ENCODE measurements at regions not wholly inside any gene's neighbourhood (a gene's known extent, or its start where the extent isn't known, plus 50 kb on each side); places are given as distances from the start of the nearest gene placed in this dataset.
"Not testable (repeated sequence)": the region's sequence is repeated elsewhere in the genome, so short reads cannot be mapped to it uniquely, and the experiment has no call there.

DNA sequence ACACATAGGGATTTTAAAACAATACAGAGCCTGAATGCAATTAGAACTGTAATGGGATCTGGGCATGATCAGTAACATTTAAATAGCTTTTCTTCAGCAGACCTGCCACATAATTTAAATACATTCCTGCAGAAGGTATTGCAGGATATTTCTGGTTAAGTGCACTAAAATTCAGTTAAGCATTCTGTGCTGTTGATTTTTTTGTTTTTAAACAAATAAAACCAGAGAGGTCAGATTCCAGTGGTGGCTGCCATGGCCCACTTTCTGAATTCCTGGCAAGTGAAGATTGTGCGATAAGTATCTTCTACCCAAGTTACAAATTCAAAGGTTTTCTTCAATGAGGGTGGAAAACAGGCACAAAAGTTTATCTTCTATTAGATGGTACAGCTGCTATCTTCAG, 98.7 kb downstream of the RAP2B start:
- in situ Hi-C loops (cut with HindIII; ENCODE audit: low sequenced_read_pairs): no loop called here

DNA sequence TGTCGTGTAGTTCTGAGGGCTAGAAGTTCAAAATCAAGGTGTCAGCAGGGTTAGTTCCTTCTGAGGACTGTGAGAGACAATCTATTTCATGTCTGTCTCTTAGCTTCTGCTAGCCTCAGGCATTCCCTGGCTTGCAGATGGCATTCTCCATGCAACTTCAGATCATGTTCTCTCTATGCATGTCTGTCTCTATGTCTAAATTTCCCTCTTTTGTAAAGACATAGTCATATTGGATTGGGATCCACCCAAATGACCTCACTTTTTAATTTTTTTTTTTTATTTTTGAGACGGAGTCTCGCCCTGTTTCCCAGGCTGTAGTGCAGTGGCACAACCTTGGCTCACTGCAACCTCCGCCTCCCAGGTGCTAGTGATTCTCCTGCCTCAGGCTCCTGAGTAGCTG, 104.6 kb downstream of the RAP2B start:
- no peak for DNase-seq (ENCODE audit: low spot score)
- in situ Hi-C loops (cut with HindIII; ENCODE audit: low sequenced_read_pairs): no loop called here

More for the DNA sequence above, 98.7 kb downstream of the RAP2B start:
- no peak for DNase-seq (ENCODE audit: low spot score)

DNA sequence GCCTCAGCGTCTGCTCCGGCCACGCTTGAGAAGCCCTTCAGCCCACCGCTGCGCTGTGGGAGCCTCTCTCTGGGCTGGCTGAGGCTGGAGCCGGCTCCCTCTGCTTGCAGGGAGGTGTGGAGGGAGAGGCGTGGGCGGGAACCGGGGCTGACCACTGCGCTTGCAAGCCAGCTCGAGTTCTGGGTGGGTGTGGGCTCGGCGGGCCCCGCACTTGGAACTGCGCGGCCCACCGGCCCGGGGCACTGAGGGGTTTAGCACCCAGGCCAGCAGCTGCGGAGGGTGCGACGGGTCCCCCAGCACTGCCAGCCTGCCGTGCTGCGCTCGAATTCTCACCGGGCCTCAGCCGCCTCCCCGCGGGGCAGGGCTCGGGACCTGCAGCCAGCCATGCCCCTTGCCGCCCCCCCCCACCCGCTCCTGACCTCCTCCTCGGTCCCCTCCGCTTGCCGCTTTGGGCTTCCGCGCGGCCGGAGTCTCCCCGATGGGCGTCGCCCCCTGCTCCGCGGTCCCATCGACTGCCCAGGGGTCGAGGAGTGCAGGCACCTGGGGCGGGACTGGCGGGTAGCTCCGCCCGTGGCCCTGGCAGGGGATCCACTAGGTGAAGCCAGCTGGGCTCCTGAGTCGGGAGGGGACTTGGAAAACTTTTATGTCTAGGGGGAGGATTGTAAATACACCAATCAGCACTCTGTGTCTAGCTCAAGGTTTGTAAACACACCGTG, 106.7 kb downstream of the RAP2B start:
- DNase-seq (ENCODE audit: low spot score): no peak
- in situ Hi-C loops (cut with HindIII; ENCODE audit: low sequenced_read_pairs): no loop called here

DNA sequence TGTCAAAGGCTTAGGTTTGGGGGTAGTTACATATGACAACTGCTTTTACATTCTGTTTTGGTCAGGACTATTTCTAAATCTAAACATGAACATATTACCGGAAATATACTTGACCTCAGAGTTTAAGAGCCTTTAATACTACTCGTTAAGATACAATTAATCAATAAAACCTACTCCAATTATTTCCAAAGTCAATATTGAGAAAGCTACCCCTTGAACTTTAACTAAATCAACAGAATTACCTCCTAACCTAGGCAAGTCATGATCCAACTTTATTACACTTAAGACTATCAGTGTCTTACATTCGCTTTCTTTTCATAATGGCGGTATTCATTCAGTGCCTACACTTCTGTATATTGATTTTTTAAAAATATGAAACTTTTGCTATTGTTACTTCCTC, 107.7 kb downstream of the RAP2B start:
- in situ Hi-C loops (cut with HindIII; ENCODE audit: low sequenced_read_pairs): no loop called here
- no peak for DNase-seq (ENCODE audit: low spot score)

DNA sequence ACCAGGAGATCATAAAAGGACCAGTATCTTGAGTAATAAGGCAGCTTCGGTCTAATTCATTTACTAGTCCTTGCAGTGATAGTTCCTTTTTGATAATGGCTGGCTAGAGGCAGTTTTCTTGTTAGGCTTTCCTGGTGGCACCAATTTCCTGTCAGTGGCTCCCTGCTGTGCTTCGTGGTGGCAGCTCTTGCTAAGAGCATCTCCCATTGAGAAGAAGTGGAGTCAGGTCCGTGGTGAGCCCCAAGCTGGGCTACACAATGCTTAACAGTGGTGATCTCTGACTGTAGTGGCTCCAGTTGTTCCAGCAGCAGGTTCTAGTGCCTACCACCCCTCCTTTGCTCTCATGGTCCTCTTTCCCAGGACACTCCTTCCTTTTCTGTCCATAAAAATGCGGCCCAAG, 111.2 kb downstream of the RAP2B start:
- in situ Hi-C loops (cut with HindIII; ENCODE audit: low sequenced_read_pairs): no loop called here

DNA sequence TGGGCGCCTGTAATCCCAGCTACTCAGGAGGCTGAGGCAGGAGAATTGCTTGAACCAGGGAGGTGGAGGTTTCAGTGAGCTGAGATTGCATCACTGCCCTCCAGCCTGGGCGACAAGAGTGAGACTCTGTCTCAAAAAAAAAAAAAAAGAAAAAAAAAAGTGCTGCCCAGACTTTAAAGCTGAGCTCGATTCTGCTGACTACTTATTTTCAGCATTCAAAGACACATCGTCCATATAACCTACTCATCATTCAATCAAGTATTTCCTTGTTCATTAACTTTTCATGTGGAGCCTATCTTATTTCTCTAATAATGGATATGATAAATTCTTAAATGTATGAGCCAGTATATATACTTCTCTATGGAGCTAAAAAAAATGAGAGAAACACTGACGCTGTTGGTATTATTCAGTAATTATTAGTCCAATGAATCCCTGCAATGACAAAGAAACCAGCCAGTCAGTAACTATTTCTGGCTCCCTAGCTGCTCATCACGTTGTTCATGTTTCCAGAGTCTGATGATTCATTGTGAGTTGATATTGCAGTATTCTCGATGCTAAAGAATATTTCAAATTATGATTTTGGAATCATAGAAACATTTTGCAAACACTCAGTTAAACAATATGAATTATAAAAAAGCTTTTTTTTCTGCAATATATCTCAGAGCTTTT, 111.9 kb downstream of the RAP2B start:
- in situ Hi-C loops (cut with HindIII; ENCODE audit: low sequenced_read_pairs): no loop called here
- no peak for DNase-seq (ENCODE audit: low spot score)

More for the DNA sequence above, 111.2 kb downstream of the RAP2B start:
- DNase-seq (ENCODE audit: low spot score): no peak

DNA sequence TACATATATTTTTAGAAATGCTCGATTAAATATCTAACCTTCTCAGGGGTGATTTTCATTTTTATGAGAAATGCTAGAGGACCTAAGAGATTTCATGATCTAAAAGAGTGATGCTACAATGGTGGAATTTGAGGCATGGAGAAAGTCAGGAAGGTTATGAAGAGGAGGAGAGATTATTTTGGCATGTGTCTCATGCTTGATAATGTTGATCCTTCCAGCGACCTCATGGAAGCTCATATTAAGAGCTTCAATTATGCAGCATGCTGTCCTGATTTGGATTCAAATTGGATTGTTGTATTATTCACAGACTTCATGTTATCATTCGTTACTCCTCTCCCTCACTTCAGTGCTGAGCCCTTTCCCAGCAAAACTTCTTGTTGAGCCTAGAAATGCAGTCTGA, 112.5 kb downstream of the RAP2B start:
- in situ Hi-C loops (cut with HindIII; ENCODE audit: low sequenced_read_pairs): no loop called here
- DNase-seq (ENCODE audit: low spot score): no peak

DNA sequence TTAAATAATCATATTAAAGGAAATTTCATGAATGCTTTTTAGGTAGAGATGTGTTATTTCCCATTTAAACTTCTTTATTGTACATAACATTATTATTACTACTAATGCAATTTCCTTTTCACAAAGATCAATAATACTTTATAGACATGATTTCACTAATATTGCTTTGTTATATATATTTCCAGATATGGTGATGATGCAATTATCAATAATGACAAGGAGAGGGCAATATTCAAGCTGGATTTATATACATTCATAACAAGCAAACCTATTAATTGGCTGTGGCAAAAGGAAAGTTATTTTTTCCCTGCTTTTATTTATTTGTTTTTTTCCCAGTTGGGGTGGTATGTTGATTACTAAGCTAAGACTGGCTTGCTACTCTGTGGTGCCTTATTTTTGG, 113.5 kb downstream of the RAP2B start:
- in situ Hi-C loops (cut with HindIII; ENCODE audit: low sequenced_read_pairs): no loop called here
- DNase-seq (ENCODE audit: low spot score): no peak

DNA sequence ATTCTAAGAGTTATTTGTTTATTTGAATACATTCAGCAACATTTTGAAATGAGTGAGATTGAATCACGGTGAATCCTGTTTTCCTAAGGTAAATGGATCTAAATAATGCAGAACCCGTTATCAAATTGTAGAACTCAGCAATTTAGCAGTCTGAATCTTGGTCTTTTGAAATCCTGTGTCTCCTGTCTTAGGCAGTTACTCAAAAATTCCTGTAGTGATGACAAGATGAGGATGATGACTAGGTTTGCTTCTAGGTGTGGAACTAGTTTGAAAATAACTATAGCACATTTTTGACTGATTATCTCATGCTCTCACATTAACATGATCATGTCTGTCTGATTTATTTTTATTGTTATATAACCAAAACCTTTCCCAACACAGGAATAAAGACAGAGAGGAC, 115.0 kb downstream of the RAP2B start:
- in situ Hi-C loops (cut with HindIII; ENCODE audit: low sequenced_read_pairs): no loop called here
- DNase-seq (ENCODE audit: low spot score): no peak

DNA sequence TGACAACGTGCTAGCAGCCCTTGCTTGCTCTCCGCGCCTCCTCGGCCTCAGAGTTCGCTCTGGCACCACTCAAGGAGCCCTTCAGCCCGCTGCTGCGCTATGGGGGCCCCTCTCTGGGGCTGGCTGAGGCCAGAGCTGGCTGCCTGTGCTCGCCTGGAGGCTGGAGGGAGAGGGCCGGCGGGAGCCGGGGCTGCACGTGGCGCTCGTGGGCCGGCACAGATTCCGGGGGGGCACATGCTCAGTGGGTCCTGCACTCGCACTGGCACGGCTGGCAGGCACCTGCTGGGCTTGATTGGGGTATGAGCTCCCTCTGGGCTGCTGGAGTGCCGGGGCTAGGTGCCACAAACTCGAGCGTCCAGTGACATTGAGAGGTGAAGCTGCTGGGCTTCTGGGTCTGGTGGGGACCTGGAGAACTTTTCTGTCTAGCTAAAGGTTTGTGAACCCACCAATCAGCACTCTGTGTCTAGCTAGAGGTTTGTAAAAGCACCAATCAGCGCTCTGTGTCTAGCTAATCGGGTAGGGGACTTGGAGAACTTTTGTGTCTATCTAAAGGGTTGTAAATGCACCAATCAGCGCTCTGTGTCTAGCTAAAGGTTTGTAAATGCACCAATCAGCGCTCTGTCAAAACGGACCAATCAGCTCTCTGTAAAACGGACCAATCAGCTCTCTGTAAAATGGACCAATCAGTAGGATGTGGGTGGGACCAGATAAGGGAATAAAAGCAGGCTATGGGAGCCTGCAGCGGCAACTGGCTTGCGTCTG, 119.4 kb downstream of the RAP2B start:
- in situ Hi-C loops (cut with HindIII; ENCODE audit: low sequenced_read_pairs); DNase-seq (ENCODE audit: low spot score): not testable (repeated sequence)

DNA sequence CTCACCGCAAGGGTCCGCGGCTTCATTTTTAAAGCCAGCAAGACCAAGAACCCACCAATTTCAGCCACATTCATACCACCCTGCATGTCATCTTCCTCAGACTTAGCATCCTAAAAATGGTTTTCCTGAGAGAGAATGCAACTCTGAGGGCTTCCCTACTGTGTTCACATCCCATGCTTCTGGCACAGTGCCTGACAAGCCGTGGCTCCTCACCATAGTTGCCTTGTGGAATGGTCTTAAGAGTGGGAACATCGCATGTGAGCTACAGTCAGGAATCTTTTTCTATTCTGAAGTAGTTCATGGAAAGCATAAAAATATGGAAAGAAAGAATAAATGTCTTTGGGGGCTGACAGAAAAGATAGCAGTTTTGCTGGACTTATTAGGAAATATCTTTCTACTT, 120.3 kb downstream of the RAP2B start:
- in situ Hi-C loops (cut with HindIII; ENCODE audit: low sequenced_read_pairs): no loop called here
- no peak for DNase-seq (ENCODE audit: low spot score)

DNA sequence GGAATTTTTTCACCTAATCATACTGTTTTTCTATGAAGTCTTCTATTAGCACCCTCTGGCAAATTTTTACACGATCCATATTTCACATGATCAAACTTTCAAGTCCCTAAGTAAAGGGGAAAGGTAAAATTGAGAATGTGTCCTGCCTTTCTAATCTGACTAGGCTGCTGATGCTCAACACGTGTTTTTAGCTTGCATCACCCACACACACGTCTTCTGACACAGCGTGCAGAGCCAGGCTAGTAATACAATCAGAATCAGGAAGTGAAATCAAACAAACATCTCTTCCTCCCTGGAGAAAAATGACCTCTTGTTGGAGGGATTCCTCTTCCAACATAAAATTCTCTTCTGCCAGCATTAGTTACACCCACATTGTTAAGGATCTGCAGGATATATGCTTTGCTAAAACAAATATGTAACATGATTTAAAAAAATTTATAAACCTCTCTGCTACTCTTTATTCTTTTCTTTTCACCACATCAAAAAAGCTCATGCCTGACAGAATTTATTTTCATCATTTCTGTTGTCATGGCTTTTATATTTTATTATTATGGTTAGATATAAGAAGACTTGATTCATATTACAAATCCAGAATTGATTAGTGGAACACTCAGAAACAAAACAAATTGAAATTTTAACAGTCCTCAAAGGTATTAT, 122.4 kb downstream of the RAP2B start:
- in situ Hi-C loops (cut with HindIII; ENCODE audit: low sequenced_read_pairs): no loop called here
- DNase-seq (ENCODE audit: low spot score): no peak

DNA sequence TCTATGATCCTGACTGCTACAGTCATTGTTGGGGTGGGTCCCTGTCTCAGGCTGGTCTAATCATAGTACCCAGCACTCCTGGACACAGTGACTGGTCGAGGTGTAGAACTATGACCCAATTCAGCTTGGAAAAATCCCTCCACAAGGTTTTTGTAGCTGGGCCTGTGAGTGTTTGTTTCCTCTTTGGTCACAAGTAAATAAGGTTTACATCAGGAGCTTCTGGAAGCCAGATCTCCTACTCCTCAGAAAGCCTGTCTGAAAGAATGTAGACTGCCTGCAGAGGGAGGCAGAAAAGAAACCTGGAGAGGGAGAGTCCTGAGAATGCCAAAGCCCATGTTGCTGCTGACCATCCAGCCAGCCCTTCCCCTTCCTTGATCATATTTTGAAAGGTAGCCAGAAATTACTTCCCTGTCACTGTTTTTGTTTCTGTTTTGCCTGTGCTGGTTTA, 123.2 kb downstream of the RAP2B start:
- in situ Hi-C loops (cut with HindIII; ENCODE audit: low sequenced_read_pairs): no loop called here

DNA sequence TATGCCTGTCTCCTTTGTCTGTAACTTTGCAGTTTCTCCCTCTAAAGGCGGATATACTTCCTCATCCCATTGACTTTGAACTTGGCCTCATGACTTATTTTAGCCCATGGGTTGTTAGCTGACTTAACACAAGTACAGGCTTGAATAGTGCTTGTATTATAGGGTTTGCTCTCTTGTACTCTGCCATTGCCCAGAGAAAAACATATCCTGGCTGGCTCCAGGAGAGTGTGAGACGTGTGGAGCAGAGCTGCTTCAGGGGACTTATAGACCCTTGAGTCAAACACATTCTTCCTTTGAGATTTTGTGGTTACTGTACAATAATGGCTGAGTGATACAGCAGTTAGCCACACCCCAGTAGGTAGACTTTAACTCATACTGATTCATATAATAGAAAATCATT, 124.0 kb downstream of the RAP2B start:
- DNase-seq (ENCODE audit: low spot score): no peak
- in situ Hi-C loops (cut with HindIII; ENCODE audit: low sequenced_read_pairs): no loop called here

More for the DNA sequence above, 123.2 kb downstream of the RAP2B start:
- no peak for DNase-seq (ENCODE audit: low spot score)

DNA sequence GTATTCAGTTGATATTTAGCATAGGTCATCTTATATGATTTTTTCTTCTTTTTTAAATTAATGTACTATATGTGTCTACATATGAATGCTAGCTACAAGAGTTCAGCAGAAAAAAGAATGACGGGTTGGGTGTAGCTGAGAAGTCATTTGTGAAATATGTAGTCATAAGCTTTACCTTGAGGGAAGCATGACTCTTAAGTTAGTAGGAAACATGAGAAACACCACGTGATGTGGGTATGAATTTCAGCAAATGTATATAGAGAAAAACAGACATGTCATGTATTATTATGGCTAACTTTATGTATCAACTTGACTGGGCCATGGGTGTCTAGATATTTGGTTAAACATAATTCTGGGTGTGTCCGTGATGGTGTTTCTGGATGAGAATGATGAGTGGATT, 125.0 kb downstream of the RAP2B start:
- in situ Hi-C loops (cut with HindIII; ENCODE audit: low sequenced_read_pairs): no loop called here
- no peak for DNase-seq (ENCODE audit: low spot score)

DNA sequence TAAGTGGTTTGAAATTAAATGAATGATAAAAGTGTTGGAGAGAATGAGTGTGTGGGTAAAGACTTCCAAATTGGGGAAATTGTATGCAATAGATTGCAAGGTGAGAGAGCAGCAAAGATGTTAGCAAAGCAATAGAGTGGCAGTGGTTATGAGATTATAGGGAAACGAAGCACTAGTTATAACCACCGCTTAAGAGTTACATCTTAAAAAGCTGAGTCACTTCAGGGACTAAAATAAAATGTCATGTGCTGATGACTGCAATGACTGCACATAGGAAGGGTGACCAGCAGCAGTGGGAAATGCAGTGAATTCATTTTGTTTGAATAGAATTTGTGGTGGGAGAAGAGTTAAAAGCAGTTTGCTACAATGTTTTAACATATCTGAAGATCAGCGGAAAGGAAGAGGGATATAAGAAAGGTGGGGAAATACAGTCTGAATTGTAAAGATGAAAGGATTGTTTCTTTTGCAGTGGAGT, 127.3 kb downstream of the RAP2B start:
- in situ Hi-C loops (cut with HindIII; ENCODE audit: low sequenced_read_pairs): no loop called here
- no peak for DNase-seq (ENCODE audit: low spot score)

DNA sequence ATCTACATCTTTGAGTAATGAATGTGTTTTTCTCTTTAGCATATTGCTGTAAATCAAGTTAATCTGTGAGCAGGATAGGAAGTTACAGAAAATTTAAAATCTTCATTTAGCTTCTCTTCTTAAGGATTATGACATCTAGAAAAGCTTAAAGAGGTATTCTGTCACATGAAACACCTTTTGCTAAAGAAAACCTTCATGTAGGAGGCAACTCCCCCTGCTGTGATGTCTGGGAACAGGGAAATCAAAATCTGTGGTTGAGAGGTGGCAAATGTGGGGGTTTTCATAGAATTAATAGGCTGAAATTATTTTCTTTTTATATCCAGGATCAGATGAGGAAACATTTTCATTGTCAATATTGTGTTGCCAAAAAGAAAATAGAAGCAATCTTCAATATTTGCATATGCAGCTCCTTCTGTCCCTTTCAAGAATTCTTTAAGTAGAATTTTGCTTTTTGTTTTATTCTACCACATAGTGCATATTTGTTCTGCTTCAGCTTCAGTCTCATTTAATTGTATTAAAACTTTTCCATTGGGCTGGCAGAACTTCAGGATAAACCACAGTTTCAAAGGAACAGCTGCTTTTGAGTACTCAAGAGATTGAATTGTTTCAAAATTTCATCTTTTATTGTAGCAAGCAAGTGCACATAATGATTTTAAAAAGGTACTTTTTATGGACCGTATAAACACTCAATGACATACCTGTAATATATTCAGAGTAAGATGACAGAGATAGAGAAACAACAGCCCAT, 128.4 kb downstream of the RAP2B start:
- in situ Hi-C loops (cut with HindIII; ENCODE audit: low sequenced_read_pairs): no loop called here
- no peak for DNase-seq (ENCODE audit: low spot score)

DNA sequence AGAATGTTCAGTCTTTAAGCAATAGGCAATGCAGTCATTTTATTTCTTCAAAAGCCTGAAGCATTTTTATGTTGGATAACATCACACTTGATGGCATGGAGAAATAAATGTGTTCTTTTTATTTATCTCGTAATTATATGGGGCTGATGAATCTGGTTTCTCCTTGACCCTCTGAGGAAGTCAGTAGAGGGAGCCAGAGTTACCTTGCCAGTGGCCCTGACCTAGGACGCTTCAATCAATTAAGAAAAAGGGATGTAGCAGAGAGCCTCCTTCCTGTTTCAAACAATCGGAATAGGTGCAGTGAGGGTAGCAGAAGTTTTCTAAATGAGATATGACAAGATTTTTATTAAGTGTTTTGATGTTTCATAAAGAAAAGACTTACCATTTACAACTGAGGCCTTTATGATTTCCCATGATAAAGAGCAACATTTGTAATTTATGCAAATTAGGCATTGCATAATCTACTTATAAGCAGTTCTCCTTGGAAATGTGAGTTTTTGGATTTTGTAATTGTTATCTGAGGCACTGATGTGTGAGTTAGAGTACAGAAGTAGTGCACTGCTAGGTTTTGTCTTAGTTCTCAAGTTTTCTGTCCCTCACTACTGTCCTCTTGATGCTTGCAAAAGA, 129.1 kb downstream of the RAP2B start:
- DNase-seq (ENCODE audit: low spot score): no peak
- in situ Hi-C loops (cut with HindIII; ENCODE audit: low sequenced_read_pairs): no loop called here

DNA sequence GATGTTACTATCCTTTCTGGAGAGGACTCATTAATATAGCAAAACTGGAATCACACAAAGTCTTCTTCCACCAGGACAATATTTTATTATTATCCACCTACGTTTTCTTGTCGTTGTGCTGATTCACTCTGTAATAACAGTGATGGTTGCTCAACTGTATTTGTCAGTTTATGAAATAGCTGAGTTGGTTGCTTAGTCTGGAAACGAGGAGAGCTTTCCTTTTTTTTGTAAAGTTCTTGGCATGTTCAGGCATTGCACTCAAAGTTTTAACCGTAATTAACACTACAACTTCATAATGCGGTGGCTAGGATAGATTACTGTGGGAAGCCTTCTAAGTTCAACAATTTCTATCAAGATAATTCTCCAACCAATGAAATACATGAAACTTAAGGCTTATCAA, 131.2 kb downstream of the RAP2B start:
- DNase-seq (ENCODE audit: low spot score): no peak
- in situ Hi-C loops (cut with HindIII; ENCODE audit: low sequenced_read_pairs): no loop called here

Measured in G401 (cell line).